GM19240 (cell line): ENCODE measurements at regions not wholly inside any gene's neighbourhood (a gene's known extent, or its start where the extent isn't known, plus 50 kb on each side); places are given as distances from the start of the nearest gene placed in this dataset.
"Not testable (repeated sequence)": the region's sequence is repeated elsewhere in the genome, so short reads cannot be mapped to it uniquely, and the experiment has no call there.

Experiments
- DNase-seq: peaks from one replicate; pipeline ENCODE4 v3.0.0; 2011; ENCODE audit warnings: low spot score; ENCODE audit not compliant: insufficient read length

- no peak for DNase-seq
These were observed 50.1 kb upstream of the BCL6 start for GRCh38 chr3:187795207-187795960.

GRCh38 chr3:187798126-187798525 is 52.9 kb upstream of the BCL6 start:
- DNase-seq, result no peak

- no peak for DNase-seq
These were observed 53.6 kb upstream of the BCL6 start for GRCh38 chr3:187798531-187799530.

GRCh38 chr3:187799942-187800641 is 54.8 kb upstream of the BCL6 start:
- DNase-seq, result peak; percentile 14

- no peak for DNase-seq
These were observed 55.9 kb upstream of the BCL6 start for GRCh38 chr3:187801152-187801551.

- DNase-seq, result no peak
These were observed 57.1 kb upstream of the BCL6 start for GRCh38 chr3:187802203-187802927.

- peak; percentile 31 for DNase-seq
These were observed 57.6 kb upstream of the BCL6 start for GRCh38 chr3:187802928-187803259.

- no peak for DNase-seq
These were observed 59.0 kb upstream of the BCL6 start for GRCh38 chr3:187804120-187804744.

- no peak for DNase-seq
These were observed 59.5 kb upstream of the BCL6 start for GRCh38 chr3:187804745-187805121.

GRCh38 chr3:187805774-187806173 is 60.5 kb upstream of the BCL6 start:
- no peak for DNase-seq

GRCh38 chr3:187807086-187807862 is 62.0 kb upstream of the BCL6 start:
- DNase-seq, result no peak

- no peak for DNase-seq
These were observed 63.2 kb upstream of the BCL6 start for GRCh38 chr3:187808527-187808895.

- DNase-seq, result no peak
These were observed 64.3 kb upstream of the BCL6 start for GRCh38 chr3:187809612-187809991.

GRCh38 chr3:187810021-187810446 is 64.8 kb upstream of the BCL6 start:
- DNase-seq, result no peak

GRCh38 chr3:187811585-187812250 is 66.5 kb upstream of the BCL6 start:
- DNase-seq, result no peak

GRCh38 chr3:187812496-187812895 is 67.2 kb upstream of the BCL6 start:
- DNase-seq, result no peak

- DNase-seq, result no peak
These were observed 67.9 kb upstream of the BCL6 start for GRCh38 chr3:187813198-187813597.

GRCh38 chr3:187817766-187818165 is 72.5 kb upstream of the BCL6 start:
- DNase-seq, result not testable (repeated sequence)

GRCh38 chr3:187821616-187822317 is 76.5 kb upstream of the BCL6 start:
- no peak for DNase-seq
